HUES64 (cell line): ENCODE measurements at regions not wholly inside any gene's neighbourhood (a gene's known extent, or its start where the extent isn't known, plus 50 kb on each side); places are given as distances from the start of the nearest gene placed in this dataset.

Source experiments
- H3K27ac ChIP-seq: 2 replicates; pipeline ENCODE4 v1.7.0; 2013; ENCODE audit warnings: low read depth, low read length, inconsistent platforms
- H3K27me3 ChIP-seq: 2 replicates; pipeline ENCODE4 v1.6.1; 2013; ENCODE audit warnings: mild to moderate bottlenecking, low read length; ENCODE audit not compliant: insufficient read depth
- H3K36me3 ChIP-seq: 2 replicates; pipeline ENCODE4 v1.6.1; 2013; ENCODE audit warnings: mild to moderate bottlenecking, low read length; ENCODE audit not compliant: insufficient read depth
- H3K4me1 ChIP-seq: 2 replicates; pipeline ENCODE4 v1.6.1; 2013; ENCODE audit warnings: mild to moderate bottlenecking, low read length, moderate library complexity; ENCODE audit not compliant: insufficient read depth
- H3K4me3 ChIP-seq: 2 replicates; pipeline ENCODE4 v1.5.1; 2013; ENCODE audit warnings: mild to moderate bottlenecking, low read length, moderate library complexity
- H3K9ac ChIP-seq: 2 replicates; pipeline ENCODE4 v1.6.1; 2013; ENCODE audit warnings: mild to moderate bottlenecking, low read depth, low read length
- H3K9me3 ChIP-seq: 2 replicates; pipeline ENCODE4 v1.6.1; 2013; ENCODE audit warnings: low read depth, low read length; ENCODE audit not compliant: insufficient read depth
- WGBS: fragments of 150-250, 120-280 bp; methylation state at CpG from one replicate; pipeline ENCODE4 v1.1.7; 2013; ENCODE audit warnings: missing lambda C conversion rate; 5-methylcytosine and 5-hydroxymethylcytosine counted together

GRCh38 chr1:57879700-57880099 is 455.8 kb upstream of the DAB1 start:
- Histone ChIP-seq H3K27ac (no peak overlapping the region), H3K9ac (no peak overlapping the region), H3K4me1 (peaks cover 10% of the 10 kb centered on the region; the same call in 1 of the 2 replicates), H3K36me3 (no peaks in the 10 kb centered on the region), H3K4me3 (no peak overlapping the region), H3K9me3 (no peaks in the 10 kb centered on the region), H3K27me3 (no peaks in the 10 kb centered on the region)
- 96% methylated on average over 3 of the region's 3 CpGs for WGBS

- H3K9me3 ChIP-seq, result no peaks in the 10 kb centered on the region
- WGBS, result 76% methylated on average over 2 of the region's 2 CpGs
These were observed 450.6 kb upstream of the DAB1 start for GRCh38 chr1:57874418-57874877.

DNA sequence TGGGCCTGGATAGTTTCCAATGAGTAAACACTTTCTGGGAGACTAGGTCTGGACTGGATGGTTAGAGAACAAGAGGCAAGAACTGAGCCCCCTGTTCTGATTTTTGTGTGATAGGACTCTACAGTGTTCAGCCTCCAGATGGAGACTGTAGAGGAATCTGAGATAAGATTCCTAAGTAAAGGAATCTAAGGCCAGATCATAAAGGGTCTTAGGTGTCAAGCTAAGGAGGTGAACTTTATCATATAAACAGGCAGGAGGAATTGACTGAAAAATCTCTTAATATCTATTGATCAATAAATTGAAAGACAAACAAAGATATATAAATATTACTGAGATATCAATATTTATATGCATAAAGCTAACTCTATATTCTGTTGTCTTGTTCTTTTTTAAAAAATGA is 449.1 kb upstream of the DAB1 start:
- no peaks in the 10 kb centered on the region for H3K36me3 ChIP-seq
- H3K27ac ChIP-seq, result no peak overlapping the region
- H3K4me3 ChIP-seq, result no peak overlapping the region
- H3K9ac ChIP-seq, result no peak overlapping the region
- no peaks in the 10 kb centered on the region for H3K9me3 ChIP-seq
- H3K27me3 ChIP-seq, result no peaks in the 10 kb centered on the region
- no peaks in the 10 kb centered on the region for H3K4me1 ChIP-seq

More at GRCh38 chr1:57874418-57874877, 450.6 kb upstream of the DAB1 start:
- no peaks in the 10 kb centered on the region for H3K27me3 ChIP-seq
- no peak overlapping the region for H3K27ac ChIP-seq
- no peak overlapping the region for H3K4me3 ChIP-seq
- H3K4me1 ChIP-seq, result no peaks in the 10 kb centered on the region
- no peaks in the 10 kb centered on the region for H3K36me3 ChIP-seq
- no peak overlapping the region for H3K9ac ChIP-seq

- no peaks in the 10 kb centered on the region for H3K36me3 ChIP-seq
- H3K27me3 ChIP-seq, result no peaks in the 10 kb centered on the region
- H3K9me3 ChIP-seq, result no peaks in the 10 kb centered on the region
- H3K4me1 ChIP-seq, result no peaks in the 10 kb centered on the region
- H3K4me3 ChIP-seq, result no peak overlapping the region
- no peak overlapping the region for H3K9ac ChIP-seq
- no peak overlapping the region for H3K27ac ChIP-seq
- WGBS, result 92% methylated on average over 1 of the region's 1 CpG
These were observed 445.0 kb upstream of the DAB1 start for GRCh38 chr1:57868908-57869307.

DNA sequence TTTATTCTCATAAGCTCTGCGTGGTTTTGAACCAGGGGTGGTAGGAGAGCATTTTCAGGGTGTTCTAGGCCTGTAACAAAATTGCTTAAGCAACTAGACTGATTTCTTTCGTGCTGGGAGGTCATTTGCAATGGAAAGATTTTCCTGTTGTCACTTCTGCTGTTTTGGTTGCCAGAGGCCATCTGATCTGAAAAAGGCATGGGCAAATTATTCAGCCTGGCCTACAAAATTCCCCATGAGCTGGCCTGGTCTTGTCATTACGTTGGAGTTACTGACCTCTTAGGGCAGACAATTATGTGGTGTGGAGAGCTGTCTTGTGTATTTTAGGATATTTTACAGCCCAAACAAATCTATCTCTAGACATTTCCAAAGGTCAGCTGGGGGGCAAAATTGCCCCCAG is 444.4 kb upstream of the DAB1 start:
- no peaks in the 10 kb centered on the region for H3K36me3 ChIP-seq
- H3K27me3 ChIP-seq, result no peaks in the 10 kb centered on the region
- no peak overlapping the region for H3K27ac ChIP-seq
- H3K4me1 ChIP-seq, result no peaks in the 10 kb centered on the region
- H3K4me3 ChIP-seq, result no peak overlapping the region
- no peaks in the 10 kb centered on the region for H3K9me3 ChIP-seq
- no peak overlapping the region for H3K9ac ChIP-seq
- WGBS, result 69% methylated on average over 3 of the region's 3 CpGs

- no peaks in the 10 kb centered on the region for H3K36me3 ChIP-seq
- H3K9me3 ChIP-seq, result no peaks in the 10 kb centered on the region
- no peak overlapping the region for H3K4me3 ChIP-seq
- no peaks in the 10 kb centered on the region for H3K4me1 ChIP-seq
- H3K9ac ChIP-seq, result no peak overlapping the region
- 90% methylated on average over 8 of the region's 8 CpGs for WGBS
- no peak overlapping the region for H3K27ac ChIP-seq
- no peaks in the 10 kb centered on the region for H3K27me3 ChIP-seq
These were observed 443.1 kb upstream of the DAB1 start for GRCh38 chr1:57866998-57867397.

DNA sequence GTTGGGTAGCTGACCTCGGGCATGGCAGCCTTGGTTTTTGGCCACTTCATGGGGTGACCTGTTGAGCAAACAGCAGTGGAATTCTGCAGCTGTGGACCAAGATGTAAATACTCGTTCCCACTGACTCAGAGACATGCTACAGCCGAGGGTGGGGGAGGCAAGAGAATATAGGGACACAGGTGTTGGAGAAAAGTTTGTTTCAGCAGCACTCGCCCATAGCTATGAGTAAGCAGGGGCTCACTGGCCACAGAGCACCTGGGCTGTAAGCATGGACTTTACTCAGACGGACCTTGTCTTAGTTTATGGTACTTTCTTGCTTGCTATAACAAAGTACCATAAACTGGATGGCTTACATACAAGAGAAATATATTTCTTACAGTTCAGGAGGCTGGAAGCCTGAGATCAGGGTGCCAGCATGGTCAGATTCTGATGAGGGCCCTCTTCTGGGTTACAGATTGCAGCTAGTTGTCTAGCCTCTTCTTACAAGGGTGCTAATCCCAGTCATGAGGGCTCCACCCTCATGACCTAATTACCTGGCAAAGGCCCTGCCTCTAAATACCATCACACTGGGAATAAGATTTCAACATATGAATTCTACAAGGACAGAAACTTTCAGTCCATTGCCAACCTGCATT is 437.2 kb upstream of the DAB1 start:
- Histone ChIP-seq H3K9me3 (no peaks in the 10 kb centered on the region), H3K27ac (no peak overlapping the region)
- WGBS, result 91% methylated on average over 5 of the region's 5 CpGs

DNA sequence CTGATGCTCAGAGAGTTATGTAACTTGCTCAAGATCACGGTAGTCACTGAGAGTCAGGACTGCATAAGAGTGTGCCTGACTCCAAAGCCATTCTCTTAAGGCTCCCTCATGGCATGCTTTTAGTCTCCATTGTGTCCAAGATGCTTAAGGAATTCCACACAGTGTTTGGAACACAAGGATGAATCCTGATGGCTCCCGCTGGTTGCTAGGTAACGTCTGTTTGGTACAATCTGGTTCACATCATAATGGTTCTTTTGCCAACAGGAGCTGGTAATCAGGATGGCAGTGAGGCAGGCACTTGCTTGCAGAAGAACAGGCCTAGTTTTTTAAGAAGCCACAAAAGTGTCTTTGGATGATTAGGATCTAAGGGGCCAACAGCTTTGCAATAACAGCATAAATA is 436.5 kb upstream of the DAB1 start:
- H3K9ac ChIP-seq, result no peak overlapping the region
- no peaks in the 10 kb centered on the region for H3K27me3 ChIP-seq
- WGBS, result 94% methylated on average over 3 of the region's 3 CpGs

More for the DNA sequence above, 437.2 kb upstream of the DAB1 start:
- Histone ChIP-seq H3K27me3 (no peaks in the 10 kb centered on the region), H3K36me3 (no peaks in the 10 kb centered on the region), H3K9ac (no peak overlapping the region), H3K4me3 (no peak overlapping the region), H3K4me1 (peaks cover 15% of the 10 kb centered on the region; the same call in 1 of the 2 replicates)

GRCh38 chr1:57858740-57859139 is 434.9 kb upstream of the DAB1 start:
- 53% methylated on average over 4 of the region's 4 CpGs for WGBS
- Histone ChIP-seq H3K27ac (no peak overlapping the region), H3K9me3 (no peaks in the 10 kb centered on the region), H3K4me1 (peaks cover 15% of the 10 kb centered on the region; the same call in 1 of the 2 replicates), H3K27me3 (no peaks in the 10 kb centered on the region), H3K4me3 (no peak overlapping the region), H3K36me3 (no peaks in the 10 kb centered on the region), H3K9ac (no peak overlapping the region)

More for the DNA sequence above, 436.5 kb upstream of the DAB1 start:
- Histone ChIP-seq H3K4me1 (peaks cover 15% of the 10 kb centered on the region; the same call in 1 of the 2 replicates), H3K9me3 (no peaks in the 10 kb centered on the region), H3K36me3 (no peaks in the 10 kb centered on the region), H3K4me3 (no peak overlapping the region), H3K27ac (no peak overlapping the region)

- whole genome bisulfite sequencing, result no CpG with 5 or more reads among the region's 1 CpG
- Histone ChIP-seq H3K4me3 (no peak overlapping the region), H3K4me1 (peaks cover 15% of the 10 kb centered on the region; the same call in 1 of the 2 replicates), H3K36me3 (no peaks in the 10 kb centered on the region), H3K9me3 (no peaks in the 10 kb centered on the region), H3K27me3 (no peaks in the 10 kb centered on the region), H3K9ac (no peak overlapping the region), H3K27ac (no peak overlapping the region)
These were observed 433.9 kb upstream of the DAB1 start for GRCh38 chr1:57857809-57858208.

DNA sequence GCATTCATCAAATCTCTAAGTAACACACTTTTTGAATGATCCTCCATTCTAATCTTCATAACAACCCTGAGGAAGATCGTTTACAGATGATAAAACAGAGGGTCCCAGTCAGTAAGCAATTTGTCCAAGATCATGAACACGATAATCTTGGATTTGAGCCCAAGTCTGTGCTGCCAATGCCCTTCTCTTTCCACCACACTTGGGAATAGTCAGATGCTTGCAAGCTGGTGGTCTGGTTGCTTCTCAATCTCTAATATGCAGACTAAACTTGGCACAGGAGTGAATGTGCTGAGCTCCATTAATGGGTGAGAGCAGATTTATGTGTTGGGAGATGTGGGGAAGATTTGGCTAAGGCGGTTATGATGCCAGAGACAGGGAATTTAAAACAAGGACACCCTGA is 430.6 kb upstream of the DAB1 start:
- no peaks in the 10 kb centered on the region for H3K36me3 ChIP-seq
- H3K27me3 ChIP-seq, result no peaks in the 10 kb centered on the region
- no peak overlapping the region for H3K4me3 ChIP-seq
- WGBS, result 89% methylated on average over 3 of the region's 3 CpGs
- peaks cover 20% of the 10 kb centered on the region; the same call in 1 of the 2 replicates for H3K4me1 ChIP-seq
- no peak overlapping the region for H3K27ac ChIP-seq
- H3K9ac ChIP-seq, result no peak overlapping the region
- H3K9me3 ChIP-seq, result no peaks in the 10 kb centered on the region
